SK-N-SH treated with all-trans-retinoic acid at 6 μM for 48 hours (cell line): ENCODE measurements at regions not wholly inside any gene's neighbourhood (a gene's known extent, or its start where the extent isn't known, plus 50 kb on each side); places are given as distances from the start of the nearest gene placed in this dataset.

Experiments
- CREB5 ChIP-seq: fragments of 250-450 bp; sonication (Bioruptor Pico); IDR thresholded peaks from 2 replicates; pipeline ENCODE4 v1.5.1; 2020; ENCODE audit warnings: low read depth, mild to moderate bottlenecking, moderate library complexity
- PATZ1 ChIP-seq: fragments of 250-450 bp; sonication (Bioruptor Pico); IDR thresholded peaks from 2 replicates; pipeline ENCODE4 v1.8.0; 2020; ENCODE audit warnings: mild to moderate bottlenecking, moderate library complexity, borderline replicate concordance
- RARB ChIP-seq: fragments of 250-450 bp; sonication (Bioruptor Pico); IDR thresholded peaks from 2 replicates; pipeline ENCODE4 v1.8.0; 2021; ENCODE audit warnings: mild to moderate bottlenecking, moderate library complexity
- SNAI2 ChIP-seq: fragments of 250-450 bp; sonication (Bioruptor Pico); IDR thresholded peaks from 2 replicates; pipeline ENCODE4 v1.5.0; 2020; ENCODE audit warnings: mild to moderate bottlenecking, moderate library complexity
- TSHZ2 ChIP-seq: fragments of 250-450 bp; sonication (Bioruptor Pico); IDR thresholded peaks from 2 replicates; pipeline ENCODE4 v1.5.0; 2020; ENCODE audit warnings: mild to moderate bottlenecking, moderate library complexity
- ZNF565 ChIP-seq: fragments of 450-650 bp; formaldehyde crosslinking; conservative IDR thresholded peaks from 2 replicates; pipeline ENCODE4 v1.5.0; 2020; ENCODE audit warnings: low read depth, mild to moderate bottlenecking, moderate library complexity
- ZNF8 ChIP-seq: fragments of 450-650 bp; formaldehyde crosslinking; IDR thresholded peaks from 2 replicates; pipeline ENCODE4 v1.5.0; 2020; ENCODE audit warnings: mild to moderate bottlenecking, moderate library complexity

- TF ChIP-seq ZNF565 (CRISPR knock-in tag) (no peak), PATZ1 (CRISPR knock-in tag) (no peak), CREB5 (CRISPR knock-in tag) (no peak), TSHZ2 (CRISPR knock-in tag) (no peak), RARB (CRISPR knock-in tag) (no peak), SNAI2 (CRISPR knock-in tag) (no peak), ZNF8 (no peak)
Measured at GRCh38 chr3:195012571-195012970, 258.4 kb downstream of the XXYLT1 start.
